Suprapubic skin (tissue), 3 donors: ENCODE measurements at regions not wholly inside any gene's neighbourhood (a gene's known extent, or its start where the extent isn't known, plus 50 kb on each side); places are given as distances from the start of the nearest gene placed in this dataset.

Source experiments
- CTCF ChIP-seq, 2 donors: fragments of 200-600 bp in 1 of 2; fragments of 450-650 bp in 1 of 2; sonication (generic) in 1 of 2; IDR thresholded peaks; one replicate each; pipeline ENCODE4 v1.5.1; 2016 to 2019; ENCODE audit warnings: antibody characterized with exemption in 2 of 2, mild to moderate bottlenecking in 1 of 2, moderate library complexity in 1 of 2
- POLR2A ChIP-seq, 2 donors: fragments of 450-650 bp; IDR thresholded peaks; one replicate each; pipeline ENCODE4 v1.6.1; 2017; ENCODE audit warnings: antibody characterized with exemption in 2 of 2, mild to moderate bottlenecking in 2 of 2, moderate library complexity in 2 of 2

DNA sequence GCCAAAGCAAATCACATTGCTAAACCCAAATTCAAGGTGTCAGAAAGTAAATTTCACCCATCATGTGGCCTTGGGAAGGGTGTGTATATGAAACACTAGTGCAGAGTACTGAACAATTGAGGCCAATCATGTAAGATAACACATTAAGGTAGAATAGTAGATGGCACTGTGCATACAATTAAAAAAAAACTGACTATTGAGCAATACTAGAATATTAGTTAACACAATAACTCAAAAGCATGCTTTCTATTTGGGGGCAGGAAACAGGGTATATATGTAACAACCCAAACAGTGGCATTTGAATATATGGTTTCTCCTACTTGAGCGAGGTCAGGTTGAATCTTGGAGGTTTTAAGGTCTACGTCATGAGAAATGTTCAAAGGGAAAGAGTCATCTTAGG is 63.0 kb upstream of the DYNLRB2 start:
- TF ChIP-seq CTCF (IDR thresholded peaks at IDR 0.05) (no peak), POLR2A (IDR thresholded peaks at IDR 0.05) (no peak)
